ENCODE measurements at regions not wholly inside any gene's neighbourhood (a gene's known extent, or its start where the extent isn't known, plus 50 kb on each side); places are given as distances from the start of the nearest gene placed in this dataset.

DNA sequence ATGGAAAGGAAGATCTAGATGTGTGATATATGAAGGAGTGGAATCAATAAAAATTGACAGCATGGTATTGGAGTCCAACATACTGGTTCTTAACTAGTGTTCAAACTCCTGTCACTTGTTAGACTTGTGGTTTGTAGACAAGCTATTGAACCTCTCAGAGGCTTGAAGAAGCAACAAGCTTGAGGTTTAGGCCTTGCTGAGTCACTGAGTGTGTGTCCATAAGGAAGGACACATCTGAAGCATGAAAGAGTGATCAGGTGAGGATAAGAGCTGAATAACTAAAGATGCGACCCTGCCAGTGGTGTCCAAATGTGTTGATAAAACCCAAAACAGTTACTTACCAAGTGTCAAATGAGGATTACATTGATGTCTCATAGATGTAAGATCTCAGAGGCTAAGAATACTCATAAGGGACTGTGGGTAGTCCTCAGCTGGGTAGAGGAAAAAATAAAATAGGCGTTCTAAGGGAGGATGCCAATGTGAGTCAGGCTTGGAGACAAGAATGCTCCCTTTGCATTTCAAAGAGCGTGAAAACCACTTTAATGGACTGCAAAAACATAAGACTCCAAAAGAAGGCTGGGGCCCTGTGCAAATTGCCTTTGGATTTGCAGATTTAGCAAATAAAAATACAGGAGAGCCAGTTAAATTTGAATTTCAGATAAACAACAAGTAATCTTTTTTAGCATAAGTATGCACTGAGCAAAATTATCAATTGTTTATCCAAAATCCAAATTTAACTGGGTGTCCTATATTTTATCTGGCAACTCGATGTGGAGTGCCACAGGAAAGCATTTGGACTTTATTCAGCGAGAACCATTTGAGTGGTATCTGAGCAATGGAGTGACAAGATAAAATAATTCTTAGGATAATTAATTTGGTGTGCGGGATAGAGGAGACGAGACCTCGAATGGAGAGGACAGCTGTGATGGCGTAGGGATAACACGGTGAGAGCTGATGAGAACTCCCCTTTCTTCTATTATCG lies 757.3 kb upstream of the WWC1 start:
- no peak overlapping the region for H3K4me3 ChIP-seq (replicated peaks; ENCODE audit: low read depth, low read length)
- TF ChIP-seq, protein P1, sequence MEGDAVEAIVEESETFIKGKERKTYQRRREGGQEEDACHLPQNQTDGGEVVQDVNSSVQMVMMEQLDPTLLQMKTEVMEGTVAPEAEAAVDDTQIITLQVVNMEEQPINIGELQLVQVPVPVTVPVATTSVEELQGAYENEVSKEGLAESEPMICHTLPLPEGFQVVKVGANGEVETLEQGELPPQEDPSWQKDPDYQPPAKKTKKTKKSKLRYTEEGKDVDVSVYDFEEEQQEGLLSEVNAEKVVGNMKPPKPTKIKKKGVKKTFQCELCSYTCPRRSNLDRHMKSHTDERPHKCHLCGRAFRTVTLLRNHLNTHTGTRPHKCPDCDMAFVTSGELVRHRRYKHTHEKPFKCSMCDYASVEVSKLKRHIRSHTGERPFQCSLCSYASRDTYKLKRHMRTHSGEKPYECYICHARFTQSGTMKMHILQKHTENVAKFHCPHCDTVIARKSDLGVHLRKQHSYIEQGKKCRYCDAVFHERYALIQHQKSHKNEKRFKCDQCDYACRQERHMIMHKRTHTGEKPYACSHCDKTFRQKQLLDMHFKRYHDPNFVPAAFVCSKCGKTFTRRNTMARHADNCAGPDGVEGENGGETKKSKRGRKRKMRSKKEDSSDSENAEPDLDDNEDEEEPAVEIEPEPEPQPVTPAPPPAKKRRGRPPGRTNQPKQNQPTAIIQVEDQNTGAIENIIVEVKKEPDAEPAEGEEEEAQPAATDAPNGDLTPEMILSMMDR (IDR thresholded peaks at IDR 0.05; ENCODE audit: low read depth, low read length, missing control alignments) = no peak
- DNase-seq (ENCODE audit: extremely low read depth, low read depth) = no peak

DNA sequence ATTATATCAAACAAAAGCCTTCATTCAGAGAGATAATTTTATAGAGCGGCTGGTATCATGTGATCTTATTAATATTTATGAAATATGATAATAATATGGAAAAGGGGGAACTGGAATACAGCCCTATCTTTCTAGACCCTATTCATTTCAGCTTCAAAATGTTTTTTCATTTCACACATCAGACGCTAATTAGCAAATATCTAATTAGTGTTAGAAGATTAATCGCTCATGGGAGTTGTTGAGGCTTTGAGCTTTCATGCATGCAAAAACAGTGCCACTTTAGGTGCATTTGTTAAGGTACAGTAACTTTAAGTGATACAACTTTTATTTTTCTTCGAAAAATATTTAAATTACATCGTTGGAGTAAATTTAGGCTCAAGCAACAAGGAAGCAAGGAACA lies 751.7 kb upstream of the WWC1 start:
- TF ChIP-seq, protein P1 (IDR thresholded peaks at IDR 0.05; ENCODE audit: low read depth, low read length, missing control alignments) = no peak
- no peak overlapping the region for H3K4me3 ChIP-seq (replicated peaks; ENCODE audit: low read depth, low read length)
- no peak for DNase-seq (ENCODE audit: extremely low read depth, low read depth)

DNA sequence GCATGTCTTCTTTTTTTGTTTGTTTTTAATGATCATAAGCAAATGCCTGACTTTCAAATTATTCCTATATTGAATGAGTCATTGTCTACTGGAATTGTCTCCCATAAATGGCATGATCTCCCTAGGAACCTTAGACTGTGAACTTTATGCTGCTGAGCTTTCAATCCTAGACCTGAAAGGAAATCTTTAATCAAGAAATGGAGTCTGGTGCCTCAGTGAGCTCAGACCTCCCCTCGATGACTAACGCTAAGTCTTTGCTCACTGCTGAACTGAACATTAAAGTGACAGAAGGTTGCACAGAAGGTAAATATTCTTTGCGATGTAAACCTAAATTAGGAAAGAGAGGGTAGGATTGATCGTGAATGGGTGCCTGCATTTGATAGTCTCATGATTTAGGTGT lies 745.2 kb upstream of the WWC1 start:
- DNase-seq (ENCODE audit: extremely low read depth, low read depth) = no peak
- TF ChIP-seq, protein P1 (IDR thresholded peaks at IDR 0.05; ENCODE audit: low read depth, low read length, missing control alignments) = no peak
- no peak overlapping the region for H3K4me3 ChIP-seq (replicated peaks; ENCODE audit: low read depth, low read length)

DNA sequence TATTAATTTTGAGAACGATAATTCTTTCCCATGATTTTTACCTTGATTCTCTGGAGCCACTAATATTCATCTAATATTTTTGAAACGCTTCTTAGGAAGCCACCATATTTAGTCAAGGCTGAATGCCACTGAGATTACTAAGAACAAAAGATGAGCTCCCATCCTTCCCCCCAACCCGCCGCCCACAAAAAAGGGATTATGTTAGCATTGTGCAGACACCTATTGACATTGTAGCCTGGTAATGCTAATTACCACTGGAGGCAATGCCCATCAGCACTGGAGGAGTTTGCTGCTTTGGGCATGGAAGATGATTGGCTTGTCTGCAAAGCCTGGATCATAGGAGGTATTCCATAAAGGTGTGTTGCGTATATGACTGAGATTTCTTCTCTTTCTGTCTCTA lies 739.1 kb upstream of the WWC1 start:
- H3K4me3 ChIP-seq (replicated peaks; ENCODE audit: low read depth, low read length) = no peak overlapping the region
- no peak for DNase-seq (ENCODE audit: extremely low read depth, low read depth)
- TF ChIP-seq, protein P1 (IDR thresholded peaks at IDR 0.05; ENCODE audit: low read depth, low read length, missing control alignments) = no peak

DNA sequence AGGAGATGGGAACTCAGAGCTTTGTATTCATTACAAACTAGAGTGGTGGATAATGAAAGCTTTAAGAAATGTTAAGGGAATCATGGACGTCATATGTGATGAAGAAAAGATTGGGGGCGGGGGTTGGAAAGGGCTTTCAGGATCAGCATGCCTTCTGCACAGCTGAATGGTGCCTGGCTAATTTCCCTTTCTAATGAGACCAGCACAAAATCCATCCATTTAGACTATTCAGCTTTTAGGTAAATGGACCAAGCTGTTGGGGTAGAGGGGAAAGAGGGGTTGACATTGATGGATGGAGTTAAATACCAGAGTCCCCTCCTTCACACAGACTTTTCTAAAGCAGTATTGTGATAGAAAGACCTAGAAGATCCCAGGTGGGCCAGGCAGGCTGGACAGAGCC lies 737.9 kb upstream of the WWC1 start:
- TF ChIP-seq, protein P1 (IDR thresholded peaks at IDR 0.05; ENCODE audit: low read depth, low read length, missing control alignments) = no peak
- no peak for DNase-seq (ENCODE audit: extremely low read depth, low read depth)
- no peak overlapping the region for H3K4me3 ChIP-seq (replicated peaks; ENCODE audit: low read depth, low read length)

DNA sequence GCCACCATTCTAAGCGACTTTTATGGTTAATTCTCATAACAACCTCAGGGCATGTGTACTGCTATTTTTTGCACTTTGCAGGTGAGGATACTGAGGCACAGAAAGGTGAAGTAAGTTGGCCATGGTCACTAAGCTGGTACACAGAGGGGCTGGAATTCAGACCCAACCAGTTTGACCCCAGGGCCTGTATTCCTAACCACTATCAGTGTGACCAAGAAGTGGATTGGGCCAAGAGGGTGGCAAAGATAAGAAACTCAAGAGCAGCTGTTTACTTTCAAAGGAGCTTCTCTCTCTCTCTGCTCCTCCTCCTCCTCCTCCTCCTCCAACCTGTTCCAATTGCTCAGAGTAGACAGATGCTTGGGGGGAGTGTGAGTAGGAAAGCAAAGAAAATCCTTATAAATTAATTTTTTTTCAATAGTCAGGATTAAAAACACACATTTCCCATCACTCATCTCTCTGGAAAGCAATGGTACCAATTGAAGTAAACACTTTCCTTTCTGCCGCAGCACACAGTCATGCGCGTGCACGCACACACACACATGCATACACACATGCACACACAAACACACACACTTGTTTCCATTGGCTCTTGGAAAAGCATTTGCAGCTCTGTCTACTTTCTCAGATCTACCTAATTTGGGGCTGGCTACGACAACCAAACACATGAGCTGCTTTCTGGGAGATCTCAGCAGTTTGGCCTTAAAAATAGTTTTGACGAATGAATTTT lies 736.7 kb upstream of the WWC1 start:
- no peak overlapping the region for H3K4me3 ChIP-seq (replicated peaks; ENCODE audit: low read depth, low read length)
- TF ChIP-seq, protein P1 (IDR thresholded peaks at IDR 0.05; ENCODE audit: low read depth, low read length, missing control alignments) = no peak
- DNase-seq (ENCODE audit: extremely low read depth, low read depth) = no peak
